HCT116 (cell line): ENCODE measurements at regions not wholly inside any gene's neighbourhood (a gene's known extent, or its start where the extent isn't known, plus 50 kb on each side); places are given as distances from the start of the nearest gene placed in this dataset.

ENCODE experiments used
- CTCF ChIP-seq, 3 experiments: fragments of 200-600 bp in 1 of 3; sonication (generic) in 1 of 3; IDR thresholded peaks in 2 of 3; conservative IDR thresholded peaks in 1 of 3; 2 replicates each; pipeline ENCODE4 v1.5.1; 2012 to 2017; ENCODE audit warnings: low read depth in 2 of 3, low read length in 2 of 3, antibody characterized with exemption in 1 of 3, borderline replicate concordance in 1 of 3, control low read depth in 1 of 3, mild to moderate bottlenecking in 1 of 3, mixed read lengths in 1 of 3, mixed run types in 1 of 3, moderate library complexity in 1 of 3; ENCODE audit not compliant: insufficient read depth in 1 of 3
- JUND ChIP-seq: IDR thresholded peaks from 2 replicates; pipeline ENCODE4 v1.6.1; 2012

- no peak for TF ChIP-seq CTCF (IDR thresholded peaks at IDR 0.05 in 2 of 3, conservative IDR thresholded peaks at IDR 0.05 in 1 of 3; ENCODE audit: borderline replicate concordance in 1 of 3, insufficient read depth in 1 of 3, low read depth in 2 of 3, low read length in 2 of 3)
- no peak for TF ChIP-seq JUND
Observed at GRCh38 chr2:234841321-234842015, 110.3 kb upstream of the SH3BP4 start.
